GM18519 (cell line): ENCODE measurements at regions not wholly inside any gene's neighbourhood (a gene's known extent, or its start where the extent isn't known, plus 50 kb on each side); places are given as distances from the start of the nearest gene placed in this dataset.
"Not testable (repeated sequence)": the region's sequence is repeated elsewhere in the genome, so short reads cannot be mapped to it uniquely, and the experiment has no call there.

Source experiments
- ATAC-seq: cut with Tn5 transposase; IDR thresholded peaks from one replicate; pipeline ENCODE4 v1.9.1; 2021; ENCODE audit warnings: mild to moderate bottlenecking, moderate library complexity; ENCODE audit not compliant: unreplicated experiment, low FRiP score

- no peak for ATAC-seq
Observed at GRCh38 chr2:235212501-235213158, 260.8 kb downstream of the SH3BP4 start.

- ATAC-seq, result no peak
Observed at GRCh38 chr2:235215248-235215647, 263.4 kb downstream of the SH3BP4 start.

- ATAC-seq, result no peak
Observed at GRCh38 chr2:235216901-235217300, 265.1 kb downstream of the SH3BP4 start.

DNA sequence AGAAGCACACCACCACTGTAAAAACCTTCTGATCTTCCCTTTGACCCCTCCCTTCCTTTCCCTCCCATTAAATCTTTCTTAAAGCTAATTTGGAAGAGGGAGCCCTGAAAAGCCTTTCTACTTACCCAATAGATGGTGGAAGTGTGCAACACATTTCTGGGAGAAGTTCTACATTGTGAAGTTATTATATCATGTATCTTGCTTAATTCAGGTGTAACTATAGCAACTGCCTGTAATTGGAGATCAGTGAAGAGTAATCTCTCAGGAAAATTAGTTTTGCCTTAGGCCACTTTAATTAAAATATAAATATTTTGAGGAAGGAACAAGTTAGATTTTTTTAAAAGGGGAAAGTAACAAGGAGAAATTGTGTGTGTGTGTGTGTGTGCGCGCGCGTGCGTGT, 266.0 kb downstream of the SH3BP4 start:
- no peak for ATAC-seq

DNA sequence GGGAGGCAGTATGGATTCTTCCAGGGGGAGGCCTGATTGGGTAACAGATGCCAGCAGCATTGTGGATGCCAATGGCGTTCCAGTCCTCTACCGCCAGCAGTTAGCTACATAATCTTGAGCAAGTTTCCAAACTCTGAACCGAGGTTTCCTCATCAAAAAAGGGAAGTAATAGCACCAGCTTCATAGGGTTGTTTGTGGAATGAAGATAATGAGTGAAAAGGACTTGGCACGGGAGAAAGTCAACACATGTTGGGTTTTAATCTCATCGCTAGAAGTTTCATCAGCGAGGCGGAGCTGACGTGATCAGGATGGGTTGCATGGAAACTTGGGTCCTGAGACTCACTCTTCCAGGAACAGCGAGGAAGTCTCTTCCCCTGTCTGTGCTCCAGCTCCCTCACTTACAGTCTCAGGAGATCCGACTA, 266.7 kb downstream of the SH3BP4 start:
- ATAC-seq, result no peak

DNA sequence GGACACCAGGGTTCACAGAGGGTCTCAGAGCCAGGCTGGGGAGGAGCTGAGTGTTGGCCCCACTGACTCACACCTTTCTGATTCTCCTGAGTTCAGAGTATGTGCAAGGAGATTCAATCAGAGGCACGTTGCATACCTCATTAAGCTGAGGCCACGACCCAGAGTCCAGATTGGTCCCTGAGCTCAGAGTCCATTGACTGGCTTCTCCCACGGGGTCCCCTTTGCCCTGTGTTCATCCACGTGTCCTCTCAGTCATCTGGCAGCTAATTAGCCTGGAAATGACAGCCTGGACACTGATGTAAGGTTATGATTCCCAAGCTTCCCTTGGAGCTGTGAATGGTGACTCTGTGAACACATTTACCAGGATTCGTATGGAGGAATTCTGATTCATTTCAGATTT, 267.2 kb downstream of the SH3BP4 start:
- no peak for ATAC-seq

GRCh38 chr2:235220331-235220730, 268.5 kb downstream of the SH3BP4 start:
- ATAC-seq, result no peak

- no peak for ATAC-seq
Observed at GRCh38 chr2:235223011-235223410, 270.8 kb upstream of the AGAP1 start.

- ATAC-seq, result no peak
Observed at GRCh38 chr2:235224410-235224809, 269.4 kb upstream of the AGAP1 start.

GRCh38 chr2:235225261-235225660, 268.6 kb upstream of the AGAP1 start:
- ATAC-seq, result no peak

DNA sequence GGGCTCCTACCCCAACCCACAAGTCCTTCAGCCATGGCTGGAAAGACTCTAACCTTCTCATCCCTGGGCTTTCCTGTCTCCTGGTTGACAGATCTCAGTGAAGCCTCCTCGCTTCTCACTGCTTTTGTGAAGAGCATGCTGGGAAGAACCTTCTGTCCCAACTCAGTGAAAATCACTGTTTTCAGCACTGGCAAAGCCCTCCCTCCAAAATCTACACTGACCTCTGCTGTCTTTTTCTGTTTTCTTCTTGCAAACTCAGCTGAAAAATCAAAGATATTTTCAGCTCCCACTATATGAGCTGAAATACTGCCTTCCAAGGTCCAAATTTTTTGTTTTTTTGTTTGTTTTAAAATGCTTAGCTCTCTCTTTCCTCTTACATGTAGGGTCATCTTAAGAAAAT, 266.3 kb upstream of the AGAP1 start:
- ATAC-seq, result no peak

GRCh38 chr2:235228422-235228821, 265.4 kb upstream of the AGAP1 start:
- ATAC-seq, result not testable (repeated sequence)

DNA sequence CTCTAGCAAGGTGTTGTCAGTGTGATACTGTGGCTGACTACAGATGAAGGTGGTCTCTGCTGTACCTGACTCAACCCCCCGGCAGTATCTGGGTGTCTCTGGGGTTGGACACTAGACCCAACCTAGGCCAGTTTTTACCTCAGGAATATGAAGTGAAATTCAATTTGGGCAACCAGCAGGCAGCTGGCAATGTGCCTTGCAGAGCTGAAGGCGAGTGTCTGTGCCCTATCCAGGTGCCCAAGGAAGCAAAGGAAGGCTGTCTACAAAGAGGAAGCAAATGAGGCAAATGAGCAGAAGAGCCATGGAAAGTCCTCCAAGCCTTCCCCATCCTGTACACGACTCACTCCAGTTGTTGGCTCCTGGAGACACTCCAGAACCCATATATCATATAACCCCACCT, 264.6 kb upstream of the AGAP1 start:
- ATAC-seq, result no peak

DNA sequence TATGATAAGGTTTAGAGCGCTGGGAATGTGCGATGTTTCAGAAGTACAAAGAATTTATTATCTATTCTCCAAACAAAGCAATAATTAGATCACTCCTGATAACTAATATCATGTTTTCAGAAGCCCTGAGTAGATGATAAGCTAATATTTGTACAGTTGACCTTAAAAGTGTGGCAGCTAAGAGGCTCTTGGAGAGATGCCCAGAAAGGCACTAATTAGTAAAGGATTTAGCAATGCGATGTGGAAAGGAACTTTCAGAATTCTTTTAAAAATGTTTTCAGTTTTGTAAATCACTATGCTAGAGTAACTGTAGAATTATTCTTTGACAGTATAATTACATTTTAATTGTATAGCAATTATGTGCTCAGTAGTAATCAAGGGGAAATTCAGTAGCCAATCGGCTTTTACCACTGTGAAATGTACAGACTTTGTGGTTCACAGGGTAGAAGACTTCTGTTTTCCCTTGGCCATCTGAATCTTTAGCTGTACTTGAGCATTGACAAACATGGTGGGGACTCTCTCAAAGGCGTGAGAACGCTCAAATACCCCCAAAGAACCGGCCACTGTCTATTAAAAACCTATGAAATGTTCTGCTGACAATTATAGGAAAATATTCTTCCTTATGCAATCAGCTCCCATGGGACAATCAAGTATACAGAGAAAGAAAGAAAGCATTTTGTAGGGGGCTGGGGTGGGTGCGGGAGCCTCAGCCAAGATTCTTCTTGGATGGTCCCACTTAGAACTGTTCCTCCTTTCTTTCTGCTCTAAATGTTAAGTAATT, 262.8 kb upstream of the AGAP1 start:
- ATAC-seq, result no peak

- ATAC-seq, result no peak
Observed at GRCh38 chr2:235232449-235233433, 261.1 kb upstream of the AGAP1 start.

- no peak for ATAC-seq
Observed at GRCh38 chr2:235234736-235235135, 259.1 kb upstream of the AGAP1 start.

GRCh38 chr2:235235977-235236767, 257.7 kb upstream of the AGAP1 start:
- no peak for ATAC-seq

DNA sequence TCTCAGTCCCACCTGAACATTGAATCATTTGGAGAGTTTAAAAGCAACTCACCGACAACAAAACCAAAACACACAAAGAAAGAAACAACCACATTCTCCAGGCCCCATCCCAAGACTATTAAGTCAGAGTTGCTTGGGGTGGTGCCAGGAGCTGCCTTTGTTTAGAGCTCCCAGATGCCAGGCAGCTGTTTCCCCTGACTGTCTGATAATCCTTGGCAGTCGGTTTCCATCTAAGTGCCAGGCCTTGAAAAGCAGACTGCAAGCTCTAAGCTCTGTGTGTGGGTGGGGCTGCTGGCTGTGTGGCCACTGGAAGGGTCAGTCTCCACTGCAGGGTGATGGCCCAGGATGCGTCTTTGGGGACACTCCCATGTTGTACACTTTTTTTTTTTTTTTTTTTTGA, 255.3 kb upstream of the AGAP1 start:
- no peak for ATAC-seq

- no peak for ATAC-seq
Observed at GRCh38 chr2:235240574-235240973, 253.3 kb upstream of the AGAP1 start.
